Esophagus squamous epithelium (tissue), 4 donors: ENCODE measurements at regions not wholly inside any gene's neighbourhood (a gene's known extent, or its start where the extent isn't known, plus 50 kb on each side); places are given as distances from the start of the nearest gene placed in this dataset.
"Not testable (repeated sequence)": the region's sequence is repeated elsewhere in the genome, so short reads cannot be mapped to it uniquely, and the experiment has no call there.

ENCODE experiments used
- POLR2A ChIP-seq, 4 donors: fragments of 450-650 bp; IDR thresholded peaks; one replicate each; pipeline ENCODE4 v1.6.1; 2017; ENCODE audit warnings: antibody characterized with exemption in 4 of 4, mild to moderate bottlenecking in 4 of 4, moderate library complexity in 3 of 4
- TF ChIP-seq, protein P1 (sequence below), 6 experiments: fragments of 450-650 bp in 4 of 6; fragments of 200-600 bp in 2 of 6; sonication (generic) in 2 of 6; IDR thresholded peaks; one replicate each; pipeline ENCODE4 v1.5.1; 2016 to 2019; ENCODE audit warnings: antibody characterized with exemption in 6 of 6, mild to moderate bottlenecking in 4 of 6, moderate library complexity in 4 of 6

DNA sequence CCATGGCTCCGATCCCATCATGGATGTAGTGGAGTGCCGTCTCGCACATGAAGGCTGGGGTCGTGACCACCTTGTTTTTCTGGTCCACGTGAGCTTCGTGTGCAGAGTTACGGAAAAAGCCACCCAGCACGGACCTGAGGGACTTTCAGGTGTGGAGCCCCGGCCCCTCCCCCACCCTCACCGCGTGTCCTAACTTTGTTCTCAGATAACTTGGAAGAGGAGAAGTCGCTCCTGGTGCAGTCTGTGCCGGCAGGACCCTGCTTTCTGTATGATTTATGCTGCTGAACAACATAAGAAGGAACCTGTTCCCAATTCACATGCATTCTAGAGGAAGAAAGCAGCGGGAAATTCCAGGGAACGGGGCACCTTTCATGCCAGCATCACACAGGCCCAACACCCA, 5404.2 kb upstream of the TPTE start:
- TF ChIP-seq, protein P1, sequence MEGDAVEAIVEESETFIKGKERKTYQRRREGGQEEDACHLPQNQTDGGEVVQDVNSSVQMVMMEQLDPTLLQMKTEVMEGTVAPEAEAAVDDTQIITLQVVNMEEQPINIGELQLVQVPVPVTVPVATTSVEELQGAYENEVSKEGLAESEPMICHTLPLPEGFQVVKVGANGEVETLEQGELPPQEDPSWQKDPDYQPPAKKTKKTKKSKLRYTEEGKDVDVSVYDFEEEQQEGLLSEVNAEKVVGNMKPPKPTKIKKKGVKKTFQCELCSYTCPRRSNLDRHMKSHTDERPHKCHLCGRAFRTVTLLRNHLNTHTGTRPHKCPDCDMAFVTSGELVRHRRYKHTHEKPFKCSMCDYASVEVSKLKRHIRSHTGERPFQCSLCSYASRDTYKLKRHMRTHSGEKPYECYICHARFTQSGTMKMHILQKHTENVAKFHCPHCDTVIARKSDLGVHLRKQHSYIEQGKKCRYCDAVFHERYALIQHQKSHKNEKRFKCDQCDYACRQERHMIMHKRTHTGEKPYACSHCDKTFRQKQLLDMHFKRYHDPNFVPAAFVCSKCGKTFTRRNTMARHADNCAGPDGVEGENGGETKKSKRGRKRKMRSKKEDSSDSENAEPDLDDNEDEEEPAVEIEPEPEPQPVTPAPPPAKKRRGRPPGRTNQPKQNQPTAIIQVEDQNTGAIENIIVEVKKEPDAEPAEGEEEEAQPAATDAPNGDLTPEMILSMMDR (IDR thresholded peaks at IDR 0.05) = not testable (repeated sequence)
- not testable (repeated sequence) for TF ChIP-seq POLR2A (IDR thresholded peaks at IDR 0.05)
